H9 (cell line): ENCODE measurements at regions not wholly inside any gene's neighbourhood (a gene's known extent, or its start where the extent isn't known, plus 50 kb on each side); places are given as distances from the start of the nearest gene placed in this dataset.

Experiments
- DNase-seq: peaks from one replicate; pipeline ENCODE4 v3.0.0-alpha.2; 2017
- H2AFZ ChIP-seq: one replicate; pipeline ENCODE4 v1.6.1; 2013; ENCODE audit warnings: mild to moderate bottlenecking, low read length, control low read depth, moderate library complexity
- H2AK5ac ChIP-seq: 2 replicates; pipeline ENCODE4 v1.6.1; 2013; ENCODE audit warnings: low read length, control low read depth, mixed read lengths; ENCODE audit not compliant: insufficient read length
- H2BK120ac ChIP-seq: one replicate; pipeline ENCODE4 v1.6.1; 2013; ENCODE audit warnings: low read depth, mild to moderate bottlenecking, low read length, control low read depth, inconsistent platforms; ENCODE audit not compliant: poor library complexity, severe bottlenecking
- H2BK12ac ChIP-seq: 2 replicates; pipeline ENCODE4 v1.6.1; 2013; ENCODE audit warnings: low read length, control low read depth, mixed read lengths, low read depth; ENCODE audit not compliant: insufficient read length
- H2BK15ac ChIP-seq: 2 replicates; pipeline ENCODE4 v1.6.1; 2013; ENCODE audit warnings: low read depth, low read length, control low read depth
- H2BK20ac ChIP-seq: one replicate; pipeline ENCODE4 v1.6.1; 2013; ENCODE audit warnings: low read depth, mild to moderate bottlenecking, low read length, control low read depth, inconsistent platforms; ENCODE audit not compliant: poor library complexity, severe bottlenecking
- H2BK5ac ChIP-seq: 2 replicates; pipeline ENCODE4 v1.6.1; 2013; ENCODE audit warnings: low read length, control low read depth, mixed read lengths; ENCODE audit not compliant: insufficient read length
- H3K14ac ChIP-seq: 2 replicates; pipeline ENCODE4 v1.6.1; 2013; ENCODE audit warnings: low read length, control low read depth; ENCODE audit not compliant: insufficient read depth
- H3K18ac ChIP-seq: 2 replicates; pipeline ENCODE4 v1.6.1; 2013; ENCODE audit warnings: low read depth, mild to moderate bottlenecking, mixed read lengths, low read length, control low read depth; ENCODE audit not compliant: insufficient read length
- H3K23ac ChIP-seq: 2 replicates; pipeline ENCODE4 v1.6.1; 2013; ENCODE audit warnings: low read length, control low read depth, mixed read lengths, low read depth; ENCODE audit not compliant: insufficient read length
- H3K23me2 ChIP-seq: 2 replicates; pipeline ENCODE4 v1.6.1; 2013; ENCODE audit warnings: low read depth, mild to moderate bottlenecking, mixed read lengths, low read length, control low read depth; ENCODE audit not compliant: insufficient read length, poor library complexity, severe bottlenecking
- H3K27ac ChIP-seq: 2 replicates; pipeline ENCODE4 v1.5.1; 2013; ENCODE audit warnings: low read length, control low read depth, mixed read lengths, low read depth; ENCODE audit not compliant: insufficient read length
- H3K27me3 ChIP-seq: 2 replicates; pipeline ENCODE4 v1.6.1; 2013; ENCODE audit warnings: low read length, control low read depth, inconsistent platforms; ENCODE audit not compliant: insufficient read depth
- H3K4ac ChIP-seq: 2 replicates; pipeline ENCODE4 v1.6.1; 2013; ENCODE audit warnings: low read depth, mild to moderate bottlenecking, control low read depth, inconsistent platforms, low read length, moderate library complexity
- H3K4me1 ChIP-seq: 2 replicates; pipeline ENCODE4 v1.6.1; 2013; ENCODE audit warnings: low read length, control low read depth, inconsistent platforms; ENCODE audit not compliant: insufficient read depth
- H3K4me2 ChIP-seq: 2 replicates; pipeline ENCODE4 v1.6.1; 2013; ENCODE audit warnings: low read length, control low read depth, mixed read lengths; ENCODE audit not compliant: insufficient read length, insufficient read depth
- H3K56ac ChIP-seq: 2 replicates; pipeline ENCODE4 v1.6.1; 2013; ENCODE audit warnings: low read depth, mild to moderate bottlenecking, mixed read lengths, low read length, control low read depth; ENCODE audit not compliant: insufficient read length
- H3K79me1 ChIP-seq: 2 replicates; pipeline ENCODE4 v1.6.1; 2013; ENCODE audit warnings: low read depth, mild to moderate bottlenecking, moderate library complexity, low read length, control low read depth, inconsistent platforms; ENCODE audit not compliant: insufficient read depth, poor library complexity, severe bottlenecking
- H3K79me2 ChIP-seq: 2 replicates; pipeline ENCODE4 v1.6.1; 2013; ENCODE audit warnings: low read length, control low read depth, inconsistent platforms; ENCODE audit not compliant: insufficient read depth
- H3K9ac ChIP-seq: 2 replicates; pipeline ENCODE4 v1.6.1; 2013; ENCODE audit warnings: low read length, control low read depth, mixed read lengths; ENCODE audit not compliant: insufficient read length; ENCODE audit errors: extremely low read depth
- H3K9me3 ChIP-seq: one replicate; pipeline ENCODE4 v1.6.1; 2013; ENCODE audit warnings: low read depth, low read length, inconsistent platforms; ENCODE audit not compliant: control insufficient read depth
- H3T11ph ChIP-seq: one replicate; pipeline ENCODE4 v1.6.1; 2013; ENCODE audit warnings: mild to moderate bottlenecking, low read length, control low read depth, inconsistent platforms
- H4K20me1 ChIP-seq: one replicate; pipeline ENCODE4 v1.6.1; 2013; ENCODE audit not compliant: control insufficient read depth, insufficient read length, insufficient read depth
- H4K5ac ChIP-seq: 2 replicates; pipeline ENCODE4 v1.6.1; 2013; ENCODE audit warnings: low read depth, mild to moderate bottlenecking, mixed read lengths, low read length, control low read depth; ENCODE audit not compliant: insufficient read length
- H4K8ac ChIP-seq: replicated peaks from 2 replicates; pipeline ENCODE4 v1.6.1; 2013; ENCODE audit warnings: low read length, control low read depth, mixed read lengths, low read depth; ENCODE audit not compliant: insufficient read length
- H4K91ac ChIP-seq: 2 replicates; pipeline ENCODE4 v1.6.1; 2013; ENCODE audit warnings: low read depth, mild to moderate bottlenecking, moderate library complexity, mixed read lengths, low read length, control low read depth; ENCODE audit not compliant: insufficient read length
- H3K27ac Mint-ChIP-seq, 3 experiments: 2 replicates in 2 of 3; 3 replicates in 1 of 3; pipeline ENCODE4 v1.8.0; 2020 to 2021; ENCODE audit warnings: mixed read lengths in 3 of 3, mild to moderate bottlenecking in 1 of 3, moderate library complexity in 1 of 3
- H3K27me3 Mint-ChIP-seq: 2 replicates; pipeline ENCODE4 v1.8.0; 2021; ENCODE audit warnings: low read depth, mild to moderate bottlenecking, moderate library complexity, mixed read lengths
- H3K36me3 Mint-ChIP-seq, 3 experiments: 2 replicates in 2 of 3; 3 replicates in 1 of 3; pipeline ENCODE4 v1.8.0; 2020 to 2021; ENCODE audit warnings: low read depth in 3 of 3, mixed read lengths in 3 of 3; ENCODE audit not compliant: insufficient read depth in 1 of 3
- H3K4me1 Mint-ChIP-seq, 2 experiments: 2 replicates each; pipeline ENCODE4 v1.8.0; 2020; ENCODE audit warnings: mixed read lengths in 2 of 2
- H3K4me3 Mint-ChIP-seq, 2 experiments: 2 replicates in 1 of 2; 3 replicates in 1 of 2; pipeline ENCODE4 v1.8.0; 2020 to 2021; ENCODE audit warnings: mild to moderate bottlenecking in 2 of 2, mixed read lengths in 2 of 2, moderate library complexity in 1 of 2
- H3K9me3 Mint-ChIP-seq, 2 experiments: 2 replicates in 1 of 2; 3 replicates in 1 of 2; pipeline ENCODE4 v1.8.0; 2020; ENCODE audit warnings: mild to moderate bottlenecking in 2 of 2, mixed read lengths in 2 of 2, moderate library complexity in 1 of 2
- WGBS: extraction: QIAGEN DNeasy Blood & Tissue Kit; methylation state at CpG from one replicate; pipeline ENCODE4 v1.1.7; 2013; ENCODE audit warnings: missing lambda C conversion rate, low lambda C conversion rate, mixed read lengths; ENCODE audit not compliant: insufficient read length; ENCODE audit errors: extremely low coverage; 5-methylcytosine and 5-hydroxymethylcytosine counted together
- TF ChIP-seq, protein P1 (sequence below): fragments of 200-600 bp; sonication (generic); conservative IDR thresholded peaks from 3 replicates; pipeline ENCODE4 v1.8.0; 2021; ENCODE audit warnings: antibody characterized with exemption, mild to moderate bottlenecking

GRCh38 chr10:31623947-31624346, 304.7 kb downstream of the ARHGAP12 start:
- no peak for DNase-seq
- Histone ChIP-seq H2BK120ac (no peak overlapping the region), H3K56ac (no peak overlapping the region), H4K5ac (no peak overlapping the region), H3K18ac (no peak overlapping the region), H3K9ac (no peak overlapping the region), H4K20me1 (no peaks in the 10 kb centered on the region), H3K4ac (no peak overlapping the region), H3K23ac (no peak overlapping the region), H2BK5ac (no peak overlapping the region), H3K4me1 (0 out of 2 replicates have a peak, but pooled peaks cover 3% of the 10 kb centered on the region), H3K79me1 (no peaks in the 10 kb centered on the region), H2AFZ (no peak overlapping the region), H2BK15ac (no peak overlapping the region), H3K27me3 (no peaks in the 10 kb centered on the region), H2BK12ac (no peak overlapping the region), H2AK5ac (no peak overlapping the region), H2BK20ac (no peak overlapping the region), H4K91ac (no peak overlapping the region), H3K23me2 (no peaks in the 10 kb centered on the region), H3K9me3 (no peaks in the 10 kb centered on the region), H3K27ac (no peak overlapping the region), H3K4me2 (no peak overlapping the region), H3K14ac (no peak overlapping the region), H4K8ac (no peak overlapping the region), H3T11ph (no peak overlapping the region), H3K79me2 (no peaks in the 10 kb centered on the region)
- Mint-ChIP-seq H3K27me3 (no peaks in the 10 kb centered on the region; the same call in 1 of the 2 replicates), H3K36me3 (peaks cover 10 to 28% (median 18%) of the 10 kb centered on the region in 3 experiments), H3K4me1 (peaks cover 10 to 18% of the 10 kb centered on the region in 2 experiments), H3K4me3 (no peak overlapping the region), H3K9me3 (peaks cover 25 to 33% of the 10 kb centered on the region in 2 experiments), H3K27ac (no peak overlapping the region)
- TF ChIP-seq, protein P1, sequence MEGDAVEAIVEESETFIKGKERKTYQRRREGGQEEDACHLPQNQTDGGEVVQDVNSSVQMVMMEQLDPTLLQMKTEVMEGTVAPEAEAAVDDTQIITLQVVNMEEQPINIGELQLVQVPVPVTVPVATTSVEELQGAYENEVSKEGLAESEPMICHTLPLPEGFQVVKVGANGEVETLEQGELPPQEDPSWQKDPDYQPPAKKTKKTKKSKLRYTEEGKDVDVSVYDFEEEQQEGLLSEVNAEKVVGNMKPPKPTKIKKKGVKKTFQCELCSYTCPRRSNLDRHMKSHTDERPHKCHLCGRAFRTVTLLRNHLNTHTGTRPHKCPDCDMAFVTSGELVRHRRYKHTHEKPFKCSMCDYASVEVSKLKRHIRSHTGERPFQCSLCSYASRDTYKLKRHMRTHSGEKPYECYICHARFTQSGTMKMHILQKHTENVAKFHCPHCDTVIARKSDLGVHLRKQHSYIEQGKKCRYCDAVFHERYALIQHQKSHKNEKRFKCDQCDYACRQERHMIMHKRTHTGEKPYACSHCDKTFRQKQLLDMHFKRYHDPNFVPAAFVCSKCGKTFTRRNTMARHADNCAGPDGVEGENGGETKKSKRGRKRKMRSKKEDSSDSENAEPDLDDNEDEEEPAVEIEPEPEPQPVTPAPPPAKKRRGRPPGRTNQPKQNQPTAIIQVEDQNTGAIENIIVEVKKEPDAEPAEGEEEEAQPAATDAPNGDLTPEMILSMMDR: no peak
- WGBS: no CpG with 5 or more reads among the region's 2 CpGs
